Endothelial cell of umbilical vein (primary cell): ENCODE measurements at regions not wholly inside any gene's neighbourhood (a gene's known extent, or its start where the extent isn't known, plus 50 kb on each side); places are given as distances from the start of the nearest gene placed in this dataset.

ENCODE experiments used
- BruUV-seq: library from RNA; stranded (reverse); fragments of 400-500 nt; replicated peaks from 2 replicates; lab custom pipeline; 2021; lab: Mats Ljungman, UMichigan
- CTCF ChIA-PET: fragments of 300-600, 350-600 bp; sonication (Branson Sonifier 250); formaldehyde crosslinking; loops from one replicate; lab custom pipeline; 2021; ENCODE audit warnings: antibody characterized with exemption, inconsistent platforms; lab: Charles Lee
- POLR2A ChIA-PET: fragments of 300-600, 350-600 bp; sonication (Branson Sonifier 250); formaldehyde crosslinking; loops from one replicate; lab custom pipeline; 2021; ENCODE audit warnings: antibody characterized with exemption, inconsistent platforms; lab: Charles Lee
- DNase-seq: peaks from one replicate; pipeline ENCODE4 v3.0.0-alpha.2; 2011; ENCODE audit warnings: low read depth, low spot score
- FAIRE-seq: peaks from 2 replicates; lab custom pipeline; 2011; peaks lifted over from hg19 to GRCh38; lab: Jason Lieb, UNC
- H2AFZ ChIP-seq: 2 replicates; pipeline ENCODE4 v1.6.0; 2012; ENCODE audit warnings: low read depth, low read length, control low read depth, inconsistent platforms
- H3K27ac ChIP-seq: 2 replicates; pipeline ENCODE4 v1.5.1; 2011; ENCODE audit warnings: low read depth, mild to moderate bottlenecking, control low read depth, low read length, moderate library complexity; ENCODE audit not compliant: insufficient read depth
- H3K27me3 ChIP-seq, 2 experiments: 2 replicates each; pipeline versions ENCODE4 v1.6.0 to v1.6.1; 2011; ENCODE audit warnings: low read length in 2 of 2, mixed read lengths in 1 of 2; ENCODE audit not compliant: control insufficient read depth in 2 of 2, insufficient read depth in 2 of 2
- H3K36me3 ChIP-seq, 2 experiments: 2 replicates in 1 of 2; 3 replicates in 1 of 2; pipeline ENCODE4 v1.5.1; 2011; ENCODE audit warnings: low read length in 2 of 2, mild to moderate bottlenecking in 1 of 2, moderate library complexity in 1 of 2; ENCODE audit not compliant: control insufficient read depth in 2 of 2, insufficient read depth in 2 of 2; ENCODE audit errors: extremely low read depth in 1 of 2
- H3K4me1 ChIP-seq: 3 replicates; pipeline ENCODE4 v1.5.1; 2011; ENCODE audit warnings: mild to moderate bottlenecking, low read length; ENCODE audit not compliant: control insufficient read depth, insufficient read depth; ENCODE audit errors: extremely low read depth
- H3K4me2 ChIP-seq: 2 replicates; pipeline ENCODE4 v1.6.1; 2011; ENCODE audit warnings: low read length, control low read depth, mixed read lengths; ENCODE audit not compliant: insufficient read depth
- H3K4me3 ChIP-seq, 3 experiments: fragments of 200-600 bp in 1 of 3; sonication (generic), shearing (Covaris generic) in 1 of 3; replicated peaks in 1 of 3; 2 replicates each; pipeline ENCODE4 v1.5.1; 2011 to 2016; ENCODE audit warnings: control low read depth in 3 of 3, low read length in 3 of 3, mild to moderate bottlenecking in 2 of 3, inconsistent platforms in 1 of 3, low read depth in 1 of 3, moderate library complexity in 1 of 3; ENCODE audit not compliant: insufficient read depth in 1 of 3
- H3K79me2 ChIP-seq: 2 replicates; pipeline ENCODE4 v1.6.0; 2012; ENCODE audit warnings: low read length, inconsistent platforms; ENCODE audit not compliant: control insufficient read depth, insufficient read depth
- H3K9ac ChIP-seq: replicated peaks from 2 replicates; pipeline ENCODE3; 2011; ENCODE audit warnings: low read length, control low read depth; ENCODE audit not compliant: insufficient read depth; ENCODE audit errors: extremely low read depth
- H3K9me1 ChIP-seq: replicated peaks from 3 replicates; pipeline ENCODE4 v1.6.0; 2011; ENCODE audit warnings: mild to moderate bottlenecking, low read length; ENCODE audit not compliant: control insufficient read depth, insufficient read depth; ENCODE audit errors: extremely low read depth
- H3K9me3 ChIP-seq: replicated peaks from 2 replicates; pipeline ENCODE4 v1.5.1; 2012; ENCODE audit warnings: low read length, inconsistent platforms; ENCODE audit not compliant: control insufficient read depth, insufficient read depth
- H4K20me1 ChIP-seq: replicated peaks from 2 replicates; pipeline ENCODE3; 2011; ENCODE audit warnings: mild to moderate bottlenecking, low read length; ENCODE audit not compliant: control insufficient read depth, insufficient read depth; ENCODE audit errors: extremely low read depth
- CTCF ChIP-seq, 2 donors: IDR thresholded peaks; 1 replicate in 1 of 2; 2 replicates in 1 of 2; pipeline ENCODE4 v1.5.1; 2011; ENCODE audit warnings: low read length in 2 of 2, mild to moderate bottlenecking in 2 of 2, moderate library complexity in 2 of 2, control low read depth in 1 of 2, inconsistent platforms in 1 of 2, low read depth in 1 of 2; ENCODE audit not compliant: insufficient read depth in 1 of 2; ENCODE audit errors: extremely low read depth in 1 of 2
- EZH2 ChIP-seq: IDR thresholded peaks from 2 replicates; pipeline ENCODE4 v1.6.1; 2012; ENCODE audit warnings: borderline replicate concordance, low read depth, mild to moderate bottlenecking, moderate library complexity, low read length, inconsistent platforms; ENCODE audit not compliant: severe bottlenecking
- FOS ChIP-seq: IDR thresholded peaks from 2 replicates; pipeline ENCODE4 v1.6.1; 2011; ENCODE audit warnings: mild to moderate bottlenecking, low read length, moderate library complexity, borderline replicate concordance; ENCODE audit not compliant: insufficient read depth
- GATA2 ChIP-seq: IDR thresholded peaks from 2 replicates; pipeline ENCODE4 v1.7.0; 2011; ENCODE audit warnings: low read depth, mild to moderate bottlenecking, moderate library complexity, mixed read lengths, low read length; ENCODE audit not compliant: insufficient read length, insufficient read depth
- JUN ChIP-seq: IDR thresholded peaks from 2 replicates; pipeline ENCODE4 v1.6.1; 2011; ENCODE audit warnings: borderline replicate concordance, low read depth; ENCODE audit not compliant: insufficient read length, insufficient read depth
- MYC ChIP-seq: IDR thresholded peaks from one replicate; pipeline ENCODE4 v1.6.1; 2011; ENCODE audit warnings: mild to moderate bottlenecking, low read depth, low read length
- POLR2A ChIP-seq: IDR thresholded peaks from 2 replicates; pipeline ENCODE4 v1.6.1; 2012; ENCODE audit warnings: low read depth, mild to moderate bottlenecking, control low read depth, low read length
- POLR2AphosphoS5 ChIP-seq: IDR thresholded peaks from 2 replicates; pipeline ENCODE4 v1.6.1; 2012; ENCODE audit warnings: low read depth, mild to moderate bottlenecking, control low read depth, low read length, moderate library complexity; ENCODE audit not compliant: insufficient read depth
- dilution Hi-C: fragments of 300-500 bp; cut with MboI; formaldehyde crosslinking; loops from one replicate; pipeline ENCODE4 v1.15.0; 2019; ENCODE audit warnings: low sequenced_read_pairs; ENCODE audit not compliant: extremely low pct_ligation_motif_present
- intact Hi-C: fragments of 100-400 bp; cut with micrococcal nuclease; formaldehyde crosslinking; loops from one replicate; pipeline ENCODE4 v1.10.0; 2022
- TF ChIP-seq, protein P1 (sequence below): IDR thresholded peaks from 2 replicates; pipeline ENCODE4 v1.6.1; 2011; ENCODE audit not compliant: insufficient read depth, insufficient read length

DNA sequence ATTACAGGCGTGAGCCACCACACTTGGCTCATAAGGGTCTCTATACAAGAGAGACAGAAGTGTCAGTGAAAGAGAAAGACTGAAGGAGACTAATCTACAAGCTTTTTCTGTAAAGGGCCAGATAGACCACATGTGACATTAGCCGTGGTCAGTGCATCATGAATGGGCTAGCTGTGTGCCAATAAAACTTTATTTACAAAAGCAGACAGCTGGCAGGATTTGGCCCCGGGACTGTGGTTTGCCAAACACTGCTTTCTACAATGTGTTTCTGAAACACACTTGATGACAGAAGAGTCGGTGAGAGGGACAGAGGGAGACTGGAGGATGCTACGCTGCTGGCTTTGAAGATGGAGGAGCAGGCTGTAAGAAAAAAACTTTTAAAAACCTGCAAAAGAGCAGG, 285.4 kb downstream of the TFAP2C start:
- H3K27ac ChIP-seq, result no peak overlapping the region
- POLR2A ChIA-PET, result no interaction called here
- no peaks in the 10 kb centered on the region for H3K36me3 ChIP-seq
- no peaks in the 10 kb centered on the region for H3K4me1 ChIP-seq
- no peak overlapping the region for H3K9ac ChIP-seq
- H3K27me3 ChIP-seq, result no peaks in the 10 kb centered on the region
- intact Hi-C loops, result no loop called here
- DNase-seq (no peak), FAIRE-seq (no peak)
- H3K4me2 ChIP-seq, result no peak overlapping the region
- H2AFZ ChIP-seq, result no peak overlapping the region
- H4K20me1 ChIP-seq, result no peaks in the 10 kb centered on the region
- dilution Hi-C loops, result no loop called here
- no peak overlapping the region for H3K4me3 ChIP-seq
- H3K79me2 ChIP-seq, result no peaks in the 10 kb centered on the region
- peaks cover 4% of the 10 kb centered on the region for H3K9me3 ChIP-seq
- TF ChIP-seq EZH2 (no peak), GATA2 (no peak), JUN (no peak), POLR2A (no peak), FOS (no peak), MYC (no peak), CTCF (IDR thresholded peaks at IDR 0.05; ENCODE audit: extremely low read depth in 1 of 2, insufficient read depth in 1 of 2, low read depth in 1 of 2, low read length in 2 of 2) (no peak), POLR2AphosphoS5 (no peak)
- TF ChIP-seq, protein P1, sequence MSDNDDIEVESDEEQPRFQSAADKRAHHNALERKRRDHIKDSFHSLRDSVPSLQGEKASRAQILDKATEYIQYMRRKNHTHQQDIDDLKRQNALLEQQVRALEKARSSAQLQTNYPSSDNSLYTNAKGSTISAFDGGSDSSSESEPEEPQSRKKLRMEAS, result no peak
- CTCF ChIA-PET, result no interaction called here
- no peaks in the 10 kb centered on the region for H3K9me1 ChIP-seq
- no TSS peak for BruUV-seq
